GM12874 (cell line): ENCODE measurements at regions not wholly inside any gene's neighbourhood (a gene's known extent, or its start where the extent isn't known, plus 50 kb on each side); places are given as distances from the start of the nearest gene placed in this dataset.

Experiments used
- TF ChIP-seq, protein P1 (sequence below): IDR thresholded peaks from 2 replicates; pipeline ENCODE4 v1.5.1; 2011; ENCODE audit warnings: low read depth, mild to moderate bottlenecking, control low read depth, low read length, moderate library complexity; ENCODE audit not compliant: insufficient read depth

DNA sequence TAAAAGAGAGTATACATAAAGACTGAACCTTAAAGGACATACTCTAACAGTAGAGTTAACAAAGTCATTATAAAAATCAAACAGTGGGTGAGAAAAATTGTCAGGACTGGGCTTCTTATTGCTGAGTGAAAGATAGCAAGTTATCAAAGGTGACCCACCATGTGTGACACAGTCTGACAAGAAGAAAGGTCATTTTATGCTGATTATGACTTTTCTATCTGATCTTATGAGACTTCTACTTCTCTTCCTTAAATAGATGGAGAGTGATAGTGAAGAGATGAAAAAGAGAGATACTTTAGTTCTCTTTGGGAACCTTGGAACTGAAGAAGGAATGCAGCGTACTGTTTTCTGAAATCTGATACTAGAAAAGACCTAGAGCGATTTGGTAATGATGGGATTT, 2157.1 kb downstream of the NCAM2 start:
- TF ChIP-seq, protein P1, sequence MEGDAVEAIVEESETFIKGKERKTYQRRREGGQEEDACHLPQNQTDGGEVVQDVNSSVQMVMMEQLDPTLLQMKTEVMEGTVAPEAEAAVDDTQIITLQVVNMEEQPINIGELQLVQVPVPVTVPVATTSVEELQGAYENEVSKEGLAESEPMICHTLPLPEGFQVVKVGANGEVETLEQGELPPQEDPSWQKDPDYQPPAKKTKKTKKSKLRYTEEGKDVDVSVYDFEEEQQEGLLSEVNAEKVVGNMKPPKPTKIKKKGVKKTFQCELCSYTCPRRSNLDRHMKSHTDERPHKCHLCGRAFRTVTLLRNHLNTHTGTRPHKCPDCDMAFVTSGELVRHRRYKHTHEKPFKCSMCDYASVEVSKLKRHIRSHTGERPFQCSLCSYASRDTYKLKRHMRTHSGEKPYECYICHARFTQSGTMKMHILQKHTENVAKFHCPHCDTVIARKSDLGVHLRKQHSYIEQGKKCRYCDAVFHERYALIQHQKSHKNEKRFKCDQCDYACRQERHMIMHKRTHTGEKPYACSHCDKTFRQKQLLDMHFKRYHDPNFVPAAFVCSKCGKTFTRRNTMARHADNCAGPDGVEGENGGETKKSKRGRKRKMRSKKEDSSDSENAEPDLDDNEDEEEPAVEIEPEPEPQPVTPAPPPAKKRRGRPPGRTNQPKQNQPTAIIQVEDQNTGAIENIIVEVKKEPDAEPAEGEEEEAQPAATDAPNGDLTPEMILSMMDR: no peak

DNA sequence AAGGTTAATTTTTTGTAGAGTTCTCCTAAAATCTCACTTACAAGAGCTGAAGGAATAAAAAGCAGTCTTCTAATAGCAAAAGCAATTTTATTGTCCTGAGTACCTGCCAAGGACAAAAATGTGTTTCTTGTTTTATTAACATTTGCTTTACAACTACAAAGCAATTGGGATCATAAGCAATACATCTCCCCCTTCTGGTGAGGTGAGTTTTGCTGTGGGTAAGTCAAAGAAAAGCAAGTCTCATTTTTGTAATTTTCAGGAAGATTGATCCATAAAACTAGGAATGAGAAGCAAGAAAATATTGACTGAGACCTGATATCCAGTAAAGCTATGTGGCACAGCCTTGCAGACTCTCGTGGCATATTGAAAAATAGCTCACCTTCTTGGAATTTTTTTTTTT, 2162.7 kb downstream of the NCAM2 start:
- TF ChIP-seq, protein P1: no peak

DNA sequence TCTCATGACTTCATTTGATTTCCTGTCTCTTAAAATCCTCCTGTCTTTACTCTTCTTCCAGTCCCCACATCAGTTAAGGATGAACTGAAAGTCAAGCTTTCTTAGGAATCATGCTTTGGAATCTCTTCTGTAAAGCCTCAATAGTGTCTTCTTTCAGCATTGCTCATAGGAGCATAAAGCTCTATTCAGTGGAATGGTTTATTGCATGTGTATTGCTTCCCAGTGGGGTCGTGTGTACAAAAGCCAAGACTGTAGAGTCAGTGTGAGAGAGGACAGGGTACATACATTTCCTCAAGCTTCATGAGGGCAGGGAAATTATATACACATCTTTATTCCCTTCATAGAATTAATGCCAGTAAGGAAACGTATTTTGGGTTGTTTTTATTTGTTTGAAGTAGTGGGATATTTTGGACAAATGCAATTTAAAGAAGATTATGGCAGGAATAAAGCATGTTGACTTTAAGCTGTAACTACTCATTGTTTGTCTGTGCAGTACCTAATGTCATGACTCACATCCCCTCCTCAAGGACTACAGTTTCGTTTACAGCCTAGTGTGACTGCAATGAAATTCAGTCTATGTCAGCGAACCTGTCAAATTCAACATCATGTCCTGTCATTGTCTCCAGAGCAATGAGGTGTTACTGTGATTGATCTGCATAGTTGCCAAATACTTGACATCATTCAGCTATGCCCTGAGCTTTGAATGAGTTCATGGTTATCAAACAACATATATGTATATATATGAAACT, 2164.2 kb downstream of the NCAM2 start:
- TF ChIP-seq, protein P1: no peak
